ENCODE measurements at regions not wholly inside any gene's neighbourhood (a gene's known extent, or its start where the extent isn't known, plus 50 kb on each side); places are given as distances from the start of the nearest gene placed in this dataset.

DNA sequence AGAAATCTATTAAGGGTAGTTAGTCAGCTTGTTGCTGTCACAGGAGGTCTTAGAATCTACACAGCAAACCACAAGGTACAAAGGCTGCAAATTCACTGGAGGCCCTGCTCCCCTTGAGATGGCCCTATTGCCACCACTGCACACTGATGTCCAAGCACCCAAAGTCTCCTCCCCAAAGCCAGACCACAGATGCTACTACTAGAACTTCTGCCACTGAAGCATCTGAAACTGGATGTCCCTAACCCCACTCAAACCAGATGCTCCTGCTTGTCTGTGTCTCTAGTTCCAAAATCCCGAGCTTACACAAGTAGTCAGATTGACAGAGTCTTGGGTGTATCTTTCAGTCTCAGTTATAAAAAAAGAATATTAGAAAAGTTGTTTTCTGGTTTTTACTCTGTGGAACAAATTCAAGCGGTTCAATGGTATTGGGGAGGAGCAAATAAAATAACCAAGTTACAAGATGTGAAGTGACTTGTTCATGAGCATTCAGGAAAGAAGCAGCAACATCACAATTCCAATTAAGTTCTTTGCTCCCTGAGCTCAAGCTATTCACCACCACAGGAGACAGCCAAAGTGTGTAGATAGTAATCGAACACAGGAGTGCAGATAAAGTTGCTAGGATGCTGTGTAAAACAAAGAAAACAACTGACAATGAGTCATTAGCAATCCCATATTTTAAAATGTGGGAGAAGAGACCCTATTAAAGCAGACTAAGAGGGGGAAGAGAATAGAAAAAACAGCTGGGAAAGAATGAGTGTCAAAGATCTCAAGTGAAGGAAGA is 352.3 kb downstream of the PDGFC start:
- TF ChIP-seq, protein P1, sequence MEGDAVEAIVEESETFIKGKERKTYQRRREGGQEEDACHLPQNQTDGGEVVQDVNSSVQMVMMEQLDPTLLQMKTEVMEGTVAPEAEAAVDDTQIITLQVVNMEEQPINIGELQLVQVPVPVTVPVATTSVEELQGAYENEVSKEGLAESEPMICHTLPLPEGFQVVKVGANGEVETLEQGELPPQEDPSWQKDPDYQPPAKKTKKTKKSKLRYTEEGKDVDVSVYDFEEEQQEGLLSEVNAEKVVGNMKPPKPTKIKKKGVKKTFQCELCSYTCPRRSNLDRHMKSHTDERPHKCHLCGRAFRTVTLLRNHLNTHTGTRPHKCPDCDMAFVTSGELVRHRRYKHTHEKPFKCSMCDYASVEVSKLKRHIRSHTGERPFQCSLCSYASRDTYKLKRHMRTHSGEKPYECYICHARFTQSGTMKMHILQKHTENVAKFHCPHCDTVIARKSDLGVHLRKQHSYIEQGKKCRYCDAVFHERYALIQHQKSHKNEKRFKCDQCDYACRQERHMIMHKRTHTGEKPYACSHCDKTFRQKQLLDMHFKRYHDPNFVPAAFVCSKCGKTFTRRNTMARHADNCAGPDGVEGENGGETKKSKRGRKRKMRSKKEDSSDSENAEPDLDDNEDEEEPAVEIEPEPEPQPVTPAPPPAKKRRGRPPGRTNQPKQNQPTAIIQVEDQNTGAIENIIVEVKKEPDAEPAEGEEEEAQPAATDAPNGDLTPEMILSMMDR (conservative IDR thresholded peaks at IDR 0.05): no peak
- TF ChIP-seq ZFX (IDR thresholded peaks at IDR 0.05): no peak
